EL (cell line): ENCODE measurements at regions not wholly inside any gene's neighbourhood (a gene's known extent, or its start where the extent isn't known, plus 50 kb on each side); places are given as distances from the start of the nearest gene placed in this dataset.

Experiments
- DNase-seq: peaks from one replicate; pipeline ENCODE4 v3.0.0-alpha.2; 2016

DNA sequence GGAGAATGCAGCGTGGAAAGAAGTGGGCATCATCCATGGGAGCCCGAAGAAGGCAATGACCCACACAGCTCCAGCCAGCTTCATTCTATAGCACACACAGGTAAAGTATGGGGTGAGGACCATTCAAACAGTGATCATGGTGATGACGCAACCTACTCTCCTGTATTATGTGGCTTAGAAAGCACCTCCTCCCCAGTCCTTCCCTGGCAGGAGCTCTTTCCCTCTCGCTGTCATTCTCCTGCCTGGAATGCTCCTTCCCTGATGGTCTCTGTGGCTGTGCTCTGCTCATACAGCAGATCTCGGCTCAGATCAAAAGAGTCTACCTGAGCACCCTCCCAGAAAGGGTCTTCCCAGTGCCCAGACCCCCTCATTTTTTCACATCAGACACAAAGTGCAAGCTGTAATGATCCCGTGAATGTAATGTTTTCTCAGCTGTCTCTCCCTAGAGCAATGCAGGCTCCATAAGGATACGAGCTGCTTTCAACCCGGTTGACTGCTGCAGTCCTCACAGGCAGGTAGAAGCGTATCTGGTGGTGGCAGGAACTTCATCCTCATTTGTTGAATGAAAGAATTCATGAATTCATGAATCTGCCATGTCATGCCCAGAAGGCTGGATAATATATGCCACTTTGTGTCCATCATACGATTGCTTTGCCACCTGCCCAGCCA, 248.8 kb downstream of the HS3ST3A1 start:
- no peak for DNase-seq

DNA sequence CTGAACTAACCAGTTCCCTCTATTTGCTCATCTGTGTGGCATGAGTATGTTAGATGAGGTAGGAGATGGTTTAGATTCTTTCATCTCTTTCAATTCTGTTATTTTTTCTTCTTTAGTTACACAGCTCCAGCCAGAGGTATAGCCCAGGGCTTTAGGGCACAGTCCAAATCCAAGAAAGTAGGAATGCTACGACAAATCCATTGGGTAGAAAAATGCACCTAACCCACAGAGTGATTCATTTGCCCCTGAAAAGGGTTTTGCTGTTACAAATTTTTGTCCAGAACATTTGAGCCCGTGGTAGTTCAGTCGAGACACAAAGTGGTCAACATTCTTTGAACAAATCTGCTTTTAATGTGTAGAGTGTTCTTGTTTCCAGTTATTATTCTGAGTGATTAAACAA, 250.7 kb downstream of the HS3ST3A1 start:
- DNase-seq = peak; percentile 66

DNA sequence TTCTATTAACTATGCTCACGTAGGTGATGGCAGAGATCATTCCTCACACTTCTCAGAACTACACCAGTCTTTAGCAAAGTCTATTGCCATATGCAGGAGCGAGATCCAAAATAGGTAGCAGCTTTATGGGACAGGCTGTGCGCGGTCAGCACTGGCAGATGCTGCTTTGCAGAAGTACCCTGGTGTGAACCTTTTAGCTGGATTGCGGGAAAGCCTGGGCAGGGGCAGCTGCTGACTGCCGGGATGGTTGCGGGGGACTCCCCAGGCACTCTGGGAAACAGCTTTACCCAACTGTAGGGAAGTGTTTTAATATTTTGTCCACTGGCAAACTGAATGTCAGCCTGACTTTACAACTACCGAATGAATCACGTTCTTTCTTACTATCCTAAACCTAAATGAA, 251.3 kb downstream of the HS3ST3A1 start:
- DNase-seq = no peak

GRCh38 chr17:13346996-13347762, 254.6 kb downstream of the HS3ST3A1 start:
- DNase-seq = peak; percentile 95

DNA sequence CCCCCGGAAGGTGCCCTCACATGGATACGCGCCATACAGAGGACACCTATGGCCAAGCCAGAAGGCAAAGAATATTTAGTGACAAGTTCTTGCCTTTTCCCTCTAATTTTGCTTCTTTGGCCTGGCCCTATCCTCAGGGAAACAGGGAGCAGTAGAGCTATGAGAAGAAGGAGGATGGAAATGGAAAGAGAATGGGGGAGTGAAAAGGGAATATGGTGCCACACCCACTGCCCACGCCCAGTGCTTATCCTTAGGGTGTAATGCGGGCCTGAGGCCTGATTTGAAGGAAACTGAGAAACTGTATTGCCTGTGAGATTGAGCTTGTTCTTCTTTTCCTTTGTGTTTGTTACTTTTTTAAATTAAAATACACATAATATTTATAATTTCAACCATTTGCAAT, 255.1 kb downstream of the HS3ST3A1 start:
- DNase-seq = no peak

- peak; percentile 88 for DNase-seq
Observed at GRCh38 chr17:13346081-13346533, 255.6 kb downstream of the HS3ST3A1 start.

DNA sequence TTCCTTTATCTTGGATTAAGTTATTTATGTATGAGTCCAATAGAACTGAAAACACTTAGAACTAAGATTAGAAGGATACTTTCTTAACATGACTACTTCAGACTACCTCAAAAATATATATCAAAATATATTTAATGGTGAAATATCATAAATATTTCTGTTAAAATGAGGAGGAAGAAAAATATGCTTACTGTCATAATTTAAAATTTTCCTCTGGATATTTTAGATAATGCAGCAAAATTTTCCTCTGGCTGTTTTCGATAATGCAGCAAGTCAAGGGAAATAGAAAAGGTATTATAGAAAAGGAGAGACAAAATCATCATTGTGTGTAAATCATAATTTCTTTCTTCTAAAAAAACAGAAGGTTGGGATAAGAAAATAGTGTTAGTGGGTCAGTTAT, 263.3 kb downstream of the HS3ST3A1 start:
- DNase-seq = no peak

DNA sequence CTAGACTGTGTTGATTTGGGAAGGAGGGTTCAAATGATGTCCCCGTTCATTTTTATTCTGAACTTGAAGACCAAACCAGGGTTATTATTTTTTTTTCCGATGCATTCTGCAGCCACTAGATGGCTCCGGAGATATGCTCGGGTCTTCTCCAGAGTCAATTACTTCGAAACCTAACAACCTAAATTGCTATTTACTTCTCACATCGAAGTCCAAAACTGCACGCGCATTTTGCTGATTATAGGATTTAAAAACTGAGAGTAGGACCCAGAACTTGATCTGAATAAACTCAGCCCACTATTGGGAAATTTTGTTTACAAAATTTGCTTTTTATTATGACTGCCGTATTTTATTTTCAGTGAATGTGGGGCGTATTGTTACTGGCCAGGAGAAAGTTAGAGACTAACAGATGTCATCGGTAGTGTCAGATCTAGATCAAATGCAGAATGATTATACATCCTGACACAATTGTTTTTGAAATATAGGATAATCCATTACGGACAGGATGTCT, 263.8 kb downstream of the HS3ST3A1 start:
- peak; percentile 74 for DNase-seq

DNA sequence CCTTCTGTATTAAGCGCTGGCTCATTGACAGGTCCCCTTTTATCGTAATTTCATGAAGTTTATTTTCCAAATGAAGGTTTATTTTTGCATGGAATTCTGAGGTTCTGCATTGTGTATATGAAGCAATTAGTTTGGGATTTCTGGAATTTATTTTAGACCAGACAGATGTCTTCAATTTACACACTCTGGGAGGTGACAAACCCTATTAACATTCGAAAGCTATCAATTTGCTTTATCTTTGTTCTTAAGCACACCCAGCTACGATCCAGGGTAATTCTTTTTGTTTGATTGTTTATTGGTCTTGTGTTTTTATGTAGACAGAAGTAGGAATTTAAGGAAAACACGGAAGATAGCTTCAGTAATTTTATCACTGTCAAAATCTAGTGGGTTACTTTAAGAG, 264.6 kb downstream of the HS3ST3A1 start:
- DNase-seq = peak; percentile 11

- no peak for DNase-seq
Observed at GRCh38 chr17:13334374-13334773, 267.4 kb downstream of the HS3ST3A1 start.

GRCh38 chr17:13333661-13334060, 268.1 kb downstream of the HS3ST3A1 start:
- DNase-seq = no peak

GRCh38 chr17:13332207-13332606, 269.5 kb downstream of the HS3ST3A1 start:
- DNase-seq = no peak

DNA sequence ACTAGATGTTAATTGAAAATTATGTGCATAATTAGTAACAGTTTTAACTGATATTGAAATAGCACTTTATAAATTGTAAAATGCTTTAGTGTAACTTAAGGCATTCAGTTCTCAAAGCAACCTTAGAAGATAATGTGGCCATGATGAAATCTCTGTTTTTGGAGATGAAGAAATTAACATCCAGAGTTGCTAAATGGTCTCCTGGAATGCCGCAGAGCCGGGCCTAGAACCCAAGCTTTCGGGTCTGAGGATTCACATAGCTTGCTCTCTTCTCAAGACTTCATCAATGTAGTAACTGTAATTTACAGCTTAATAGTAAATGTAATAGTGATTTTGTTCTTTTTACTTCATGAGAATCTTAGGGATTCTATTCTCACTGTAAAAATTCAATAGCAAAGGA, 272.3 kb downstream of the HS3ST3A1 start:
- DNase-seq = no peak

DNA sequence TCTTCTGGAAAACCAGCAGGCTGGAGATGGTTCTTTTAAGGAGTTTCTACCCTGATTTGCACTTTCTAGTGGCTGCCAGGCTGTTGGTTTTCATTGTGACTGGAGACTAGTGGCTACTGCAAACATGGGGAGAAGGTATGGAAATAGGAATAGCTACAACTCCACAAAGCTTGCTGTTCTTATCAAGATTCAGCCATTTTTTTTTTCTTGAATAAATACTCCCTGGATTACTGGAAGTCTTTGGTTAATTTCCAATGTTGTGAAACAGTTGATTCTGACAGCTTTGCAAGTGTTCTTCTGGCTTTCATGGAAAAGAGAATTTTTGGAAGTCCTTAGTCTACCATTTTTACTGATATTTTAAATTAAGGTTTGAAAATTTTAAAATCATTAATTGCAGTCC, 277.7 kb downstream of the HS3ST3A1 start:
- no peak for DNase-seq

DNA sequence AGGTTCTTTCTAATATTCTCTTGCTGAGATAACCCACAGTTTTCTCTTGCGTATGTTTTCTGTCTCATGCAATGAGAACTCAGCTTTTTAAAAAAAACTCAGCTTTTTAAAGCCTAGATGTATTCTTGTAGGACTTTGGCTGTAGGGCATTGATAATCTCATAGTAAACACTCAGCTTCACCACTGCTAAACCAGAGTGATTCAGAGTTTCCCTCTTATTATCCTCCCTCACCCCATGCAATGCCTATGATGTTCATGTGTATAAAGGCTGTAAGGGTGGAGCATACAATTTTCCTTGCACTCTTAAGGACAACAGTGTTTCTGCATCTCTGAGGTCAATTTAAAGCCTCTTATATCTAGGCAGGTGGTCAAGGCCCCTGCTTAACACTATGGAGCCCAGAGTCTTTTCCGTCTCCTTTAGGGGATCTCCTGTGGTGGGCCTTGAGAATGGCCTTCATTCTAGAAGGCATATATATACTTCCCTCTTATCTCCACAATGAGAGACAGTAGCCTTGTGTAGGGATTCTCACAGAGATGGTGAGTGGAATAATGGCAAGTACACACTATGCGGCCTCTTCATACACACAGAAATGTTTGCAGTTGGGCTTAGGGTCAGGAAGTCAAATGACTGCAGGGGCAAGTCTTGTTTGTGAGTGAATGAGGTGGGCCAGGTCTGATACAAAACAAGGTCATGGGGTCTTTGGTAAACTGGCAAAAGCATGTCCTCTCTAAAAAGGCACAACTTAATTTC, 279.6 kb downstream of the HS3ST3A1 start:
- no peak for DNase-seq

DNA sequence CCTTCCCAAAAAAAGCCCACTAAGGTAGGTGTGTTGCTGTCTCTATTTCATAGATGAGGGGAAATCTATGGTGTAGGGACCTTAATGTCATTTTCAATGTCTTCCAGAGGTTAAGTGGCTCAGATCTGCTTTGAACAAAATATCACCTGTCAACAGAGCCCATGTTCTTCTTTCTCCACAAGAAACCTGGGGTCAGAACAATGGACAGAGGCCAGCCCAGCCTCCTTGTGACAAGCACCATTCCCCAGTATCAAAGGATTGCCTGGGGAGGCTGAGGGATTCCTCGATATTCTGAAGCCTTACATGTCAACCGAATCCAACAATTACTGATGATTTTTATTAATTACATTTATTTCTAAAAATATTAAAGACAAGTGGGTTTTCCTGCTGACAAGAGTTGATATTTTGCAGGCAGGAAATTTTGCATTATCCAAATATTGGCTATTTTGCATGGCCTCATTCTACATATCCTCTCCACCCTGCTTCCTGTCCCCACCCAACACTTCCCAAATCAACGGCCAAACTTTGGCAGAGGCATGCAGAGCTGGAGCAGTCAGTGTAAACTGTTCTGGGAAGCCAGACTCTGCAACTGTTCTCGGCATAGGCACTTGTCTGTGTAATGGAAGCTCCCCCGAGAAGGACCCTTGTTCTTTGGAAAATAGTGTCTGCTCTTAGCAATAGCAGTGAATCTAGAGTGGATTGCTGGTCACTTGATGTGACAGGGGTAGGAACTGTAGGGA, 281.5 kb downstream of the HS3ST3A1 start:
- DNase-seq = no peak

GRCh38 chr17:13316657-13317056, 285.1 kb downstream of the HS3ST3A1 start:
- DNase-seq = no peak

GRCh38 chr17:13311306-13311705, 290.4 kb downstream of the HS3ST3A1 start:
- DNase-seq = peak; percentile 85

- no peak for DNase-seq
Observed at GRCh38 chr17:13310858-13311257, 290.9 kb downstream of the HS3ST3A1 start.

GRCh38 chr17:13306310-13306962, 288.6 kb upstream of the ELAC2 start:
- peak; percentile 84 for DNase-seq

DNA sequence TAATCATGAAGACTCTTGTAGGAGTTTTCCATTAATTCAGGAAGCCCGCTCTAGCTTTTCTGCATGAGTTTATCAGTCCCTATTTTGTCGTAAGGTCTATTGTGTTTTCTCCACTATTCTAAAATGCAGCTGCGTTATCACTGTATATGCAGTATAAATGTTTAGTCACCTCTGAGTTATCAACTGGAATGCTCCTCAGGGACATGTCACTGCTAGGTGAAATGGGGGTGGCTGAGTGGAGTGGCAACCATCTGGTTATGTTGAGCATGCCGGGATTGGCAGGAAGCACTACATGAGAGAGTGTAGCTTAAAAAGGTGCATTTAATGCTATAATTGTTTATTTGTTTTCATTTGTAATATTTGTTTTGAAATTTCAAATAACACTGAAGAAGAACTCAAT, 285.2 kb upstream of the ELAC2 start:
- DNase-seq = no peak

DNA sequence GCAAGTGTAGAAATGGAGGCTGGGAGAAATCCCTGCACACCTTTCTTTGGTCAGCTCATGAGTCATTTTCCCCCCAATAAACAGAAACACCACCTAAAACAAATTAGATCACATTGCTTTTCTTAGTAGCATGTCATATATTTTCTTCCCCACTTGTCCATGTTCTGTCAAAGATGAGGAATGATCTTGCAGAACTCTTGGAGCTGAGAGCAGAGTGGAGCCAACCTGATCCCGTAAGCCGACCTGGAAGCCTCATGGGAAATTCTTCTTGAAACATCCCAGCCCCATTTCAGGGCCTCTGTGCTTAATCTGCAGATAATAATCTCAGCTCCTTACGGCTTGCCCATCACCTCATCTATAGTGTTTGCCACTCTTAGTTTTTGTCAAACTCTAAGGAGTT, 284.6 kb upstream of the ELAC2 start:
- DNase-seq = no peak
